GM18520 (cell line): ENCODE measurements at regions not wholly inside any gene's neighbourhood (a gene's known extent, or its start where the extent isn't known, plus 50 kb on each side); places are given as distances from the start of the nearest gene placed in this dataset.
"Not testable (repeated sequence)": the region's sequence is repeated elsewhere in the genome, so short reads cannot be mapped to it uniquely, and the experiment has no call there.

ENCODE experiments used
- ATAC-seq: cut with Tn5 transposase; IDR thresholded peaks from one replicate; pipeline ENCODE4 v1.9.1; 2021; ENCODE audit not compliant: unreplicated experiment

DNA sequence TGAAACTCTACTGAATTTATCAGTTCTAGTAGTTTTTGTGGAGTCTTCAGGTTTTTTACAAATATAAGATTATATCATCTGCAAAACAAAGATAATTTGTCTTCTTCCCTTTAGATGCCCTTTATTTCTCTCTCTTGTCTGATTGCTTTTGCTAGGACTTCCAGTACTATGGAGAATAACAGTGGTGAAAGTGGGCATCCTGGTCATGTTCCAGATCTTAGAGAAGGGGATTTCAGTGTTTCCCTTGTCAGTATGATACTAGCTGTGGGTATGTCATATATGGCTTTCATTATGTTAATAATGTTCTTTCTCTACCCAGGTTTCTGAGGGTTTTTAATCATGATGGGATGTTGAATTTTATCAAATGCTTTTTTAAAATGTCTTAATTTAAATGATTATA, 158.1 kb upstream of the TPTE start:
- ATAC-seq, result not testable (repeated sequence)

DNA sequence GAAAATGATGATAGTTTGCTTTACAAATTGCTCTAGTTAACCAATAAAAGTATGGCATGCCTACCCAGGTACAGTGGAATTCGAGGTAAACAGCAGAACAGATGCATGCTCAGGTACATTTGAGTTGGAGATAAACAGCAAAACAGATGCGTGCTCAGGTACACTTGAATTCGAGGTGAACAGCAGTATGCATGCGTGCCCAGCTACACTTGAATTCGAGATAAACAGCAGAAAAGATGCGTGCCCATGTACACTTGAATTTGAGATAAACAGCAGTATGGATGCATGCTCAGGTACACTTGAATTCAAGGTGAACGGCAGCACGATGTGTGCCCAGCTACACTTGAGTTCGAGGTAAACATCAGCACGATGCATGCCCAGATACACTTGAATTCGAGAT, 155.2 kb upstream of the TPTE start:
- ATAC-seq, result not testable (repeated sequence)

DNA sequence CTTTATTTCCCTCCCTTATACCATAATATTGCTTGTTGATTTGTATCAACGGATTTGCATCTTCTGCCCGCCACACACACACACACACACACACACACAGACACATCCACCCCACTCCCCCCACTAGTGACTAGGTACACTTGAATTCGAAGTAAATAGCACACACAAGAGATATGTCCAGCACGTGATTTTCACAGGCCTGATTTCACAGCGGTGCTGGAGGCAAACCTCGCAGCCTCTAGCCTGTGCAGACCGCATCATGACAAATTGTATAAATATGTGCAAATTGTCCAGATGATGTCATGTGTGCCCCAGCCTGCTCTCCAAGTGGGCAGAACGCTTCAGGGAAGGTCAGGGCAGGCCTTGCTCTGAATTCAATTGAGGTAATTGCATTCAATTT, 153.8 kb upstream of the TPTE start:
- ATAC-seq, result not testable (repeated sequence)

DNA sequence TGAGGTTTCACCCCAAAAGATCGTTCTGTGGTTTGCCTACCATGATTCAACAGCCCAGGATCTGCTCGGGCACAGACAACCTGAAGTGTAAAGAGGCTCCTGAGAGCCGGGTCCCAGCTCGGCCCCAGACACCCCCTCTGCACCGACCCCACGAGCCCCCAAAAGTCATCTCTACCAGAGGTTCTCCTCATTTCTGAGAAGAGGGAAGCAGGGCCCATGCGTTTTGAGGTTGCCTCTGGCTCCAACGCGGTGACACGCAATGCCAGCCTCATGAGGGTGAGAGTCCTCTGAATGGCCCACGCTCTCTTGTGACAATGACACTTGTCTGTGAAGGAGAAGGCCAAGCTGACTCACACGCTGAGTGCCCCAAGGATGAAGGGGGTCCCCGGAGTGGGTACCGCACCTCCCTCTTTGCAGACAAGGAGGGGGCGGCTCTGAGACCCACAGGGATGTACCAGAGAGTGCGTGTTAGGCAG, 153.0 kb upstream of the TPTE start:
- not testable (repeated sequence) for ATAC-seq

DNA sequence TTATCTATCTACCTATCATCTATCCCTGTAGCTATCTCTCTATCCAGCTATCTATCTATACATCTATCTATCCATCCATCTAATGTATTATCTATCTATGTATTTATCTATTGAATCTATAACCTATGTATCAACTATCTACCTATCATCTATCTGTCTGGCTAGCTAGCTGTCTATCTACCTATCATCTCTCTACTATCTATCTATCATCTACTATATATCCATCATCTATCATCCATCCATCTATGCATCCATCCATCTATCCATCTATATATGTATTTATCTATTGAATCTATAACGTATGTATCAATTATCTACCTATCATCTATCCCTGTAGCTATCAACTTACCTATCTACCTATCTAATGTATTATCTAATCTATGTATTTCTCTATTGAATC, 152.1 kb upstream of the TPTE start:
- not testable (repeated sequence) for ATAC-seq

DNA sequence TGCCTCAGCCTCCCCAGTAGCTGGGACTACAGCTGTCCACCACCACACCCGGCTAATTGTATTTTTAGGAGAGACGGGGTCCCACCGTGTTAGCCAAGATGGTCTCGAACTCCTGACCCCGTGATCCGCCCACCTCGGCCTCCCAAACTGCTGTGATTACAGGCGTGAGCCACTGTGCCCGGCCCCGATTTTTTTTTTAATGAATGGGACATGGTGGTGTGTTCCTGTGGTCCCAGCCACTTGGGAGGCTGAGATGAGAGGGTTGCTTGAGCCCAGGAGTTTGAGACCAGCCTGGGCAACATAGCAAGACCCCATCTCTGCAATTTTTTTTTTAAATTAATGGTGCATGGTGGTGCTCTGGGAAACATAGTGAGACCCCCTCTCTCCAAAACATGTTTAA, 143.6 kb upstream of the TPTE start:
- not testable (repeated sequence) for ATAC-seq

DNA sequence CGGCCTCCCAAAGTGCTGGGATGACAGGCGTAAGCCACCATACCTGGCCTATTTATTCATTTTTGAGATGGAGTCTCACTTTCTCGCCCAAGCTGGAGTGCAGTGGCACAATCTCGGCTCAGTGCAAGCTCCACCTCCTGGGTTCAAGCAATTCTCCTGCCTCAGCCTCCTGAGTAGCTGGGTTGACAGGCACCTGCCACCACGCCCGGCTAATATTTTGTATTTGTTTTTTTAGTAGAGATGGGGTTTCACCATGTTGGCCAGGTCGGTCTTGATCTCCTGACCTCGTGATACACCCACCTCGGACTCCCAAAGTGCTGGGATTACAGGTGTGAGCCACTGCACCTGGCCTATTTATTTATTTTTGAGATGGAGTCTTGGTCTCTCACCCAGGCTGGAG, 141.6 kb upstream of the TPTE start:
- not testable (repeated sequence) for ATAC-seq

DNA sequence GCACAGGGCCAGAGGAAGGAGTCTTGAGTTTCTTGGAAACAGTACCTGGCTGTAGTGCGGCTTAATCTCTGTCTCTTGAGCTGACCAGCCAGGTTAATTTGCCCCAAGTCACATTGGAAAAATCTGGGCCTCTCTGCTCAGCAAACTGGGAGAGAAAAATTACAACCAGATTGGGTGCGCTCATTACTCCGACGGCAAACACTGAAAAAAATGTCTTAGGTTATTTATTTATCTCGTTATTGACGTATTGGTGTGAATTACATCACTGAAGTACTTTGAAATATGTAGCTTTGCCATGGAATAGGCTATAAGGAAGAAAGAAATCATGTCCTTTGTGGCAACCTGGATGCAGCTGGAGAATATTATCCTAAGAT, 139.7 kb upstream of the TPTE start:
- ATAC-seq, result not testable (repeated sequence)

DNA sequence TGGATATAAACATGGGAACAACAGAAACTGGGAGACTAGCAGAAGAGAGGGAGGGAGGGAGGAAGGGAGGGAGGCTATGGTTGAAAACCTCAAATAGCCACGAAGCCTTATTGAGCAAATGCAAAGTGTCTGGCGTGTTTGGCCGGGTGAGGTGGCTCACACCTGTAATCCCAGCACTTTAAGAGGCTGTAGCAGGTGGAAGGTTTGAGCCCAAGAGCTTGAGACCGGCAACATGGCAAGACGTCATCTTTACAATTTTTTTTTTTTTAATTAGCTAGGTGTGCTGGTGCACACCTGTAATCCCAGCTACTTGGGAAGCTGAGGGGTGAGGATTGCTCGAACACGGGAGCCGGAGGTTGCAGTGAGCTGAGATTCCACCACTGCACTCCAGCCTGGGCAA, 139.2 kb upstream of the TPTE start:
- not testable (repeated sequence) for ATAC-seq

DNA sequence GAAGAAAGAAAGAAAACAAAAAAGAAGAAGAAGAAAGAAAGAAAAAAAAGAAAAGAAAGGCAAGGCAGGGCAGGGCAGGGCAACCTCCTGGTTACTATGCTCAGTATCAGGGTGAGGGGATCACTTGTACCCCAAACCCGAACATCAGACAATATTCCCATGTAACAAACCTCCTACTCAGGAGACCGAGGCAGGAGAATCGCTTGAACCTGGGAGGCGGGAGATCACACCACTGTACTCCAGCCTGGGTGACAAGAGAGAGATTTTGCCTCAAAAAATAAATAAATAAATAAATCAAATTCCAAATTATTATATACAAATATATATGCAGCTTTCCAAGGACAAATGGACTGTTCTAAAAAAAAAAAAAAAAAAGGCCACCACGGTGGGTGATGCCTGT, 138.8 kb upstream of the TPTE start:
- ATAC-seq, result not testable (repeated sequence)

DNA sequence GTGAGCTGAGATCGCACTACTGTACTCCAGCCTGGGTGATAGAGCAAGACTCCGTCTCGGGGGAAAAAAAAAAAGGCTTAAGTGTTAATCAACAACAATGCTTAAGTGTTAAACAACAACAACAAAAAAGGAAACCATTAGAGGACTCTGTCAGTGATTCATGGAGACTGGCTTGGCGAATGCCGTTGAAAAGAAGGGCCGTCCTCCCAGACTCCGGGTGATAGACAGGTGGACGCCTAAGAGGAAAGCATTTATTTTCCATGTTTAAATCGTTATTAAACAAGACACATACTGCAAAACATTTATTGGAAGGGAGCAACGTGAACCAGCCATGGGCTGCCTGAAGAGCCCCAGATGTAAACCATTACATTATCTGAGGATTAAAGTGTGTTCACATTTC, 137.8 kb upstream of the TPTE start:
- not testable (repeated sequence) for ATAC-seq

DNA sequence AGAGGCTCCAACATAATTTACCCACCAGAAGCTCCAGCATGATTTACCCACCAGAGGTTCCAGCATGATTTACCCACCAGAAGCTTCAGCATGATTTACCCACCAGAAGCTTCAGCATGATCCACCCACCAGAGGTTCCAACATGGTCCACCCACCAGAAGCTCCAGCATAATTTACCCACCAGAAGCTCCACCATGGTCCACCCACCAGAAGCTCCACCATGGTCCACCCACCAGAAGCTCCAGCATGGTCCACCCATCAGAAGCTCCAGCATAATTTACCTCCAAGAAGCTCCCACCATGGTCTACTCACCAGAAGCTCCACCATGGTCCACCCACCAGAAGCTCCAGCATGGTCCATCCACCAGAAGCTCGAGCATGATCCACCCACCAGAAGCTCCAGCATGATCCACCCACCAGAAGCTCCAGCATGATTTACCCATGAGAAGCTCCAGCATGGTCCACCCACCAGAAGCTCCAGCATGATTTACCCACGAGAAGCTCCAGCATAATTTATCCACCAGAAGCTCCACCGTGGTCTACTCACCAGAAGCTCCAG, 137.0 kb upstream of the TPTE start:
- not testable (repeated sequence) for ATAC-seq

DNA sequence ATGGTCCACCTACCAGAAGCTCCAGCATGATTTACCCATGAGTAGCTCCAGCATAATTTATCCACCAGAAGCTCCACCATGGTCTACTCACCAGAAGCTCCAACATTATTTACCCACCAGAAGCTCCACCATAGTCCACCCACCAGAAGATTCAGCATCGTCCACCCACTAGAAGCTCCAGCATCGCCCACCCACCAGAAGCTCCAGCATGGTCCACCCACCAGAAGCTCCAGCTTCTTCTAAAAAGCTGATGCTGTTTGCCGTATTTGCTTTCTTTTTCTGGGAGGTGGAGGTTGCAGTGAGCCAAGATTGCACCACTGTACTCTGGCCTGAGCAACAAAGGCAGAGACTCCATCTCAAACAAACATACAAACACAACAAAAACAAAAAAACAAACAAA, 136.2 kb upstream of the TPTE start:
- ATAC-seq, result not testable (repeated sequence)

DNA sequence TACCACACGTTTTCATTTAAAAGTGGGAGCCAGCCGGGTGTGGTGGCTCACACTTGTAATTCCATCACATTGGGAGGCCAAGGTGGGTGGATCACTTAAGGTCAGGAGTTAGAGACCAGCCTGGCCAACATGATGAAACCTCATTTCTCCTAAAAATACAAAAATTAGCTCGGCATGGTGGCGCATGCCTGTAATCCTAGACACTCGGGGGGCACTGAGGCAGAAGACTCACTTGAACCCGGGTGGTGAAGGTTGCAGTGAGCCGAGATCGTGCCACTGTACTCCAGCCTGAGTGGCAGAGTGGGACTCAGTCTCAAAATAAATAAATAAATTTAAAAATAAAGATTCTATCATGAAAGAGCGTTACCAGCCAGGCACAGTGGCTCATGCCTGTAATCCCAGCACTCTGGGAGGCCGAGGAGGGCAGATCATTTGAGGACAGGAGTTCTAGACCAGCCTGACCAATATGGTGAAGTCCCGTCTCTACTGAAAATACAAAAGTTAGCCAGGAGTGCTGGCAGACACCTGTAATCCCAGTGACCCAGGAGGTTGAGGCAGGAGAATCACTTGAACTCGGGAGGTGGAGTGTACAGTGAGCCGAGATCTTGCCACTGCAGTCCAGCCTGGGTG, 135.4 kb upstream of the TPTE start:
- not testable (repeated sequence) for ATAC-seq

DNA sequence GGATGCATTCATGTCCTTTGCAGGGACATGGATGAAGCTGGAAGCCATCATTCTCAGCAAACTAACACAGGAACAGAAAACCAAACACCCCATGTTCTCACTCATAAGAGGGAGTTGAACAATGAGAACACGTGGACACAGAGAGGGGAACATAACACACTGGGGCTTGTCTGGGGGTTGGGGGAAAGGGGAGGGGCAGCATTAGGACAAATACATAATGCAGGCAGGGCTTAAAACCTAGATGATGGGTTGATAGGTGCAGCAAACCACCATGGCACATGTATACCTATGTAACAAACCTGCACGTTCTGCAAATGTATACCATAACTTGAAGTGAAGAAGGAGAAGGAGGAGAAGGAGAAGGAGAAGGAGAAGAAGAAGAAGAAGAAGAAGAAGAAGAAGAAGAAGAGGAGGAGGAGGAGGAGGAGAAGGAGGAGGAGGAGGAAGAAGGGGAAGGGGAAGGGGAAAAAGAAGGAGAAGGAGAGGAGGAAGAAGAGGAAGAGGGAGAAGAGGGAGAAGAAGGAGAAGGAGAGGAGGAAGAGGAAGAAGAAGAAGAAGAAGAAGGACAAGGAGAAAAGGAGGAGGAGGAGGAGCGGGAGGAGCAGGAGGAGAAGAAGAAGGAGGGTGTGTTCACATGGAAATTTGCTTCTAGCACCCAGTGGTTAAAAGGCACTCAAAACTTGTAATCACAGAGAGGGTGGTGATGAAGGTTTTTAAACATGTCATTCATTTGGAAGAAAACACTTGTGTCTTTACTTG, 133.5 kb upstream of the TPTE start:
- not testable (repeated sequence) for ATAC-seq

DNA sequence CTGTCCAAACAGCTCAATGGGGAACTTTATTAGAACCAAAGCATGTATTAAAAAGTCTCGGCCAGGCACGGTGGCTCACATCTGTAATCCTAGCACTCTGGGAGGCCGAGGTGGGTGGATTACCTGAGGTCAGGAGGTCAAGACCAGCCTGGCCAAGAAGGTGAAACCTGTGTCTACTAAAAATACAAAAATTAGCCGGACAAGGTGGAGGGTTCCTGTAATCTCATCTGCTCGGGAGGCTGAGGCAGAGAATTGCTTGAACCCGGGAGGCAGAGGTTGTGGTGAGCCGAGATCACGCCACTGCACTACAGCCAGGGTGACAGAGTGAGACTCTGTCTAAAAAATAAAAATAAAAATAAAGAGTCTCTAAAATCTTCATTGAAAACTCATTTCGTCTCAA, 132.8 kb upstream of the TPTE start:
- not testable (repeated sequence) for ATAC-seq

DNA sequence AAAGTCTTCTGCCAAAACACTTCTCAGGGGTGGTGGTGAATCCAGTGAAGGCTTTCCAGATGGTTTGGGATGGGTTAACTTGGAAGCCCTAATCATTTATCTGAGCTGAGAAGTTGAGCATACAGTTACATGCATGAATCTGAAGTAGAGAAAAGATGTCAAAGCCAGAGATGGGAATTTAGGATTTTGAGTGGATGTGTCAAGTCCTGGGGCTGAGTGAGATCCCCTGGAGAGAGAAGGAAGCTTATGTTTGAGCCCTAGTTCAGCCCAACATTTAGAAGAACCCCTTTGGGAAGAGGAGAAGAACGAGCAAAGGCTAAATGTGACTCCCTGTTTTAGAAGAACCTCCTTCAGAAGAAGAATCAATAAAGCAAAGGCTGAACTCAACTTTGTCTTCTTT, 129.1 kb upstream of the TPTE start:
- ATAC-seq, result not testable (repeated sequence)

DNA sequence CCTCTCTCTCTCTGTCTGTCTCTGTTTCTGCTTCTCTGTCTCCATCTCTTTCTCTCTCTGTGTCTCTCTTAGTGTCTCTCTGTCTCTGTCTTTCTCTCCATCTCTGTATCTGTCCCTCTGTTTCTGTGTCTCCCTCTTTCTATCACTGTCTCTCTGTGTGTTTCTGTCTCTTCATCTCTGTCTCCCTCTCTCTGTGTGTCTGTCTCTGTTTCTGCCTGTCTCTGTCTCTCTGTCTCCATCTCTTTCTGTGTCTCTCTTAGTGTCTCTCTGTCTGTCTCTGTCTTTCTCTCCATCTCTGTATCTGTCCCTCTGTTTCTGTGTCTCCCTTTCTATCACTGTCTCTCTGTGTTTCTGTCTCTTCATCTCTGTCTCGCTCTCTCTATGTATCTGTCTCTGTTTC, 125.4 kb upstream of the TPTE start:
- ATAC-seq, result not testable (repeated sequence)

DNA sequence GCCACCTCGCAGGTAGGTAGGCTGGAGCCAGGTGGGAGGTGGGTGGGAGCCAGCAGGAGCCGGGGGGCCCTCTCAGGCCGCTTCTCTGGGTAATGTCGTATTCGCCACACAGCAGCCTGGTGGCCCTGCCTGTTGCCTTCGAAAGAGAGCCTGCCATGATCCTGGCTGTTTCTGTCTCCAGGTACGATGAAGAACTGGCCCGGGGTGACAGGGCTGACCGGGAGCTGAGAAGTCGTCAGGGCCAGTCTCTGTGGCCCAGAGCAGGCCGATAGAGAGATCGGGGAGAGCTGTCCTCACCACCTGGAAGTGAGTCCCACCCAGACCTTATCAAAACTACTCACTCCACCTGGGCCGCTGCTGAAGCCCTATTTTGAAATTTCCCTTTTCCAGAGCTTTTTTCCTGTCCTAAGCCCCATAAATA, 123.9 kb upstream of the TPTE start:
- ATAC-seq, result not testable (repeated sequence)

DNA sequence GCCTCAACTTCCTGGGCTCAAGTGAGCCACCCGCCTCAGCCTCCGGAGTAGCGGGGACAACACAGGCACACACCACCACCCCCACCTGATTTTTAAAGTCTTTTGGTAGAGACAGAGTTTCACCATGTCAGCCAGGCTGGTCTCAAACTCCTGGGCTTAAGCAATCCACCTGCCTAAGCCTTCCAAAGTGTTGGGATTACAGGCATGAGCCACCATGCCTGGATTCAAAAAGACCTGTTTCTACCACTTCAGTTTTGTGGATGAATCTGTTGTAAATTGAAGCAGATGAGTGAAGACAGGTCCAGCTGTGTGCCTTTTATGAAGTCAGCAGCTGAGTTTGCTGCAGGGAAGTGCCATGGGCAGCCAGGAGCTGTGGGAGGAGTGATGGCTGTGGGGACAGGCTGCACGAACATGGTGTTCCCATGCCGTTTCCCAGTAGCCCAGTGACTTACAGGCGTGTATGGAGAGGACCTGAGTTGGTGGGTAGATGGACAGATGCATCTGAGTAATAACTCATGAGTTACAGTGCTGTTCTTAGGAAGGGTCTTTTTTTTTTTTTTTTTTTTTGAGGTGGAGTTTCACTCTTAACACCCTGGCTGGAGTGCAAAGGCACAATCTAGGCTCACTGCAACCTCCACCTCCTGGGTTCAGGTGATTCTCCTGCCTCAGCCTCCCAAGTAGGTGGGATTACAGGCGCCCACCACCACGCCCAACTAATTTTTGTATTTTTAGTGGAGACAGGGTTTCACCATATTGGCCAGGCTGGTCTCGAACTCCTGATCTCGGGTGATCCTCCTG, 122.5 kb upstream of the TPTE start:
- ATAC-seq, result not testable (repeated sequence)

DNA sequence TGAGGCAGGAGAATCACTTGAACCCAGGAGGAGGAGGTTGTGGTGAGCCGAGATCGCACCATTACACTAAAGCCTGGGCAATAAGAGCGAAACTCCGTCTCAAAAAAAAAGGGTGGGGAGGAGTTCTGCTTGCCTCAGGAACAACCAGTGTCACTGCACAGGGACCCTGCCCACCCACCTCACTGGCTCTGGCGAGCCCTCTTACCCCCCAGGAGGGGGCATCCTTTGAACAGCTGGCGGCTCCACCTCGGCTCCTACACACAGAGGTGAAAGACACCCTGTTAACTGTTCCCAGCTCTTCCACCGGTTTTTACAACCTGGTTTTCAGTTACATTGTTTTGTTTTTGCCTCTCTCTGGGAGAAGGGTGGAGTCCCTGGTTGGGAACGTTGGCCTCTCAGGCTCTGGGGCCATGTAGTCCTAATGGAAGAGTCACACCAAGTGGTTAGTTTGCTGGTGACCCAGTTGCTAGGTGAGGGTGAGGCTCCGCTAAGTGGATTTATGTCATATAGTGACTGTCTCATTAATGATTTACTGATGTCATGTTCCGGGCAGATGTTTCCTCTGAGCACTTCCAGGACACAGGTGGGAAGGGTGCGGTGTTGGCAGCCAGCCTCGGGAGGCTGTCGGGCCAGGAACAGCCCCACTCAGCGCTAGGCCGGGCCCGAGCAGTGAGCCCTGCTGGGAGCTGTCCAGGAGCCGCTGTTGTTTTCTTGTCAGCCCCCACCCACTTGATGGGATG, 120.6 kb upstream of the TPTE start:
- ATAC-seq, result not testable (repeated sequence)
